SKM-1 (cell line): ENCODE measurements at regions not wholly inside any gene's neighbourhood (a gene's known extent, or its start where the extent isn't known, plus 50 kb on each side); places are given as distances from the start of the nearest gene placed in this dataset.

Experiments used
- DNase-seq: peaks from one replicate; lab custom pipeline; 2025; ENCODE audit not compliant: unreplicated experiment; lab: John Stamatoyannopoulos, UW

GRCh38 chr16:35364263-35364662 is 1904.9 kb downstream of the TP53TG3F start:
- DNase-seq, result no peak

DNA sequence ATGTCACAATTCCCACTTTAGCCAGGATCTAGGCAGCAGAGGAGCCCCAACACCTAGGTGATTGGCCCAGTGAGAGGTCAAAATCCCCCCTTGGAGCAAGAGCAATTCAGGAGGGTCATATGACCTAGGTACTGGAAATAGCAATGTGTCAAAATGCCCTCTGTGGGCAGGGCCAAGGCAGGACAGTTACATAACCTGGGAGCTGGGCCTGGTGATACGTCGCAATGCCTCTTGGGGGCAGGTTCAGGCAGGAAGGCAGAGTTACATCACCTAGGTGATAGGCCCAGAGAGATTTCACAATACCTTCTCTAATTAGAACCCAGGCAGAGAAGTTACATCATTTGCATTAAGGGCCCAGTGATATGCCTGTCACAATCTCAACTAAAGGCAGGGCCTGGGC is 1906.3 kb downstream of the TP53TG3F start:
- peak; percentile 45 for DNase-seq

GRCh38 chr16:35370617-35371016 is 1911.2 kb downstream of the TP53TG3F start:
- DNase-seq, result no peak

- no peak for DNase-seq
Measured at GRCh38 chr16:35377142-35377541, 1917.7 kb downstream of the TP53TG3F start.

GRCh38 chr16:35386619-35387018 is 1927.2 kb downstream of the TP53TG3F start:
- no peak for DNase-seq

DNA sequence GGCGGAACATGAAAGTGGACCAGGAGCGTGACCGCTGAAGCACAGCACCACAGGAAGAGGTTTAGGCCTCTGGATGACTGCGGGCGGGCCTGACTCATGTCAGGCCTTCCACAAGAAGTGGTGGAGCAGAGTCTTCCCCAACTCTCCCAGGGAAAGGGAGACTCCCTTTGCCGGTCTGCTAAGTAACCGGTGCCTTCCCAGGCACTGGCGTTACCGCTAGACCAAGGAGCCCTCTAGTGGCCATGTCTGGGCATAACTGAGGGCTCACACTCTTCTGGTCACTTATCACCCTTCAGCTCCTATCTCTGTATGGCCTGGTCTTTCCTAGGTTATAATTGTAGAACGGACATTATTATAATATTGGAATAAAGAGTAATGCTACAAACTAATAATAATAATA is 1931.9 kb downstream of the TP53TG3F start:
- no peak for DNase-seq

DNA sequence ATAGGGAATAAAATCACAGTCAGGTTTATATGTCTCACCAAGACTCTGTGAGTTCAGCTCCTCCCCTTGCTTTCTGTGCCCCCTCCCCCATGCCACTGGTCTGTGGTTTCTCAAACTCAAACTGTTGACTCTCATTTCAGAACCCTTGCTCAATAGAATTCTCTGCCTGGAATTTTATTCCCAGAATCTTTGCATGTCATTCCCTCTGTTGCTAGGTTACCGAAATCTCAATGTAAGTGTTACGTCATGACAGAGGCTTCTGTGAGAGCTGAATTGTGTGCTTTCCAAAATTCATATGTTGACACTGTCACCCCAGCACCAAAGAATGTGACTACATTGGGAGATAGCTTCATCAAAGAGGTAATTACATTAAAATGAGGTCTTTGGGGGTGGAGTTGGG is 1938.8 kb downstream of the TP53TG3F start:
- no peak for DNase-seq

GRCh38 chr16:35399133-35399532 is 1939.7 kb downstream of the TP53TG3F start:
- no peak for DNase-seq

DNA sequence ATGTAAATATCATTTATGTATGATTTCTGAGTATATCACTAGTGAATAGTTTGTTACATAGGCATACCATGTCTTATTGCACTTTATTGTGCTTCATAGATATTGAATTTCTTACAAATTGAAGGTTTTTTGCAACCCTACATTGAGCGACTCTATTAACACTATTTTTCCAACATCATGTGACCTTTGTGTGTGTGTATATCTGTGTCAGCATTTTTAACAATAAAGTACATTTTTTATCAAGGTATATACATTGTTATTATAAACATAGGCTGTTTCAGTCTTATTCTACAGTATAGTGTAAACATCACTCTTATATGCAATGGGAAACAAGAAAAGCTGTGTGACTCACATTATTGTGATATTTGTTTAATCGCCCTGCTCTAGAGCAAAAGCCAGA is 1944.9 kb downstream of the TP53TG3F start:
- no peak for DNase-seq

- no peak for DNase-seq
Measured at GRCh38 chr16:35405526-35405925, 1946.1 kb downstream of the TP53TG3F start.

GRCh38 chr16:35409503-35409902 is 1950.1 kb downstream of the TP53TG3F start:
- DNase-seq, result no peak

DNA sequence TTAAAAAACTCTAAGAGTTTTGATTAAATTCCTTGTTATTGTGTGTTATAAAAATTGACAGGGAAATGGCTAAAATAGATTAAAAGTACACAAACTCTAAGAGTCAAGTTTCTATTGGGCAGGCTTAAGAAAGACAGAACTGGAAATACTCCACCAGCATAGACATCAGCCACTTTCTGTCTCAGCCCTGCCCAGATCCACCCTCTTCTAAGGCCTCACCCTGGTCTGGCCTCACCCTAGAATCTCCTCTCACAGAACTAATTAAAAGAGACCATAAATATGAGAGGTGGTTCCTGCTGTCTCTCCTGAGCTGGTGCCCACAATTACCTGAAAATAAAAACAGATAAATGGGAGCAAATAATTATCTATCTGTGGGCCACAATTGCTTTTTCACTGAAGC is 1951.0 kb downstream of the TP53TG3F start:
- no peak for DNase-seq

DNA sequence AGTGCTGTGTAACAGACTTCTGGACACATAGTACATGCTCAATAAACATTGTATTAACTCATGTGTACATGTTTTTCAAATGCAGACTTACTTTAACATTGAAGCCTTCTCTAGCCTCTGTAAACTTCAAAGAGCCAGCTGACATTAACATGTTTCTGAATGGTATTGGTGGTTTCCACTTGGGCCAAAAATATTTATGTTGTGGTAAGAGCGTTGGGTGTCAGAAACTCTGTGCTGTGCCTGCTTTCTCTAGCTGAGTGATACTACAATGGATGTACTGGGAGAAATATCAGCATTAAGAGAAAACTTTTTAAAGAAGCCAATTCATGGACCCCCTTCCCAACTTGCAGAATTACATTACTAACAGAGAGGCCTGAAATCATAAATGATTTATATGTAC is 1951.7 kb downstream of the TP53TG3F start:
- DNase-seq, result no peak

- DNase-seq, result no peak
Measured at GRCh38 chr16:35414139-35414538, 1954.7 kb downstream of the TP53TG3F start.

DNA sequence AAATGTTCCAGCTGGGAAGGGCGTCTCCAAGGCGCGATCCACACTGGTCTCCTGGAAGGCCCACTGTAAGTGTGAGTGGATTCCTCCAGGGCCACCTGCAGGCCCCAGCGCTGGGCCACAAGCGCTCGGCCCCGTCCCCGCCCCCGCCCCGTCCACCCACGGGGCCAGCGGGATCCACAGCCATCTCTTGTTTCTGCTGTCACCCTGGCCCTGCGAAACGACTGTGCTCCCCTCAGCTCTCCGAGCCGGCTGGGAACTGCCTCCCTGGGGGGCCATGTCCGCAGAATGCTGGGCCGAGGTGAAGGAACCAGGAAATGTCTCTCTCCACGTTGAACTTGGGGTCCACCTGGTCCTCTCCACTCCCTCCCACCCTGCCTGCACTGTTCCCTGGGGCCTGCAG is 1955.2 kb downstream of the TP53TG3F start:
- no peak for DNase-seq

- no peak for DNase-seq
Measured at GRCh38 chr16:35425270-35425669, 1965.9 kb downstream of the TP53TG3F start.

GRCh38 chr16:35431829-35432663 is 1972.6 kb downstream of the TP53TG3F start:
- no peak for DNase-seq

GRCh38 chr16:35440875-35441274 is 1981.5 kb downstream of the TP53TG3F start:
- no peak for DNase-seq

DNA sequence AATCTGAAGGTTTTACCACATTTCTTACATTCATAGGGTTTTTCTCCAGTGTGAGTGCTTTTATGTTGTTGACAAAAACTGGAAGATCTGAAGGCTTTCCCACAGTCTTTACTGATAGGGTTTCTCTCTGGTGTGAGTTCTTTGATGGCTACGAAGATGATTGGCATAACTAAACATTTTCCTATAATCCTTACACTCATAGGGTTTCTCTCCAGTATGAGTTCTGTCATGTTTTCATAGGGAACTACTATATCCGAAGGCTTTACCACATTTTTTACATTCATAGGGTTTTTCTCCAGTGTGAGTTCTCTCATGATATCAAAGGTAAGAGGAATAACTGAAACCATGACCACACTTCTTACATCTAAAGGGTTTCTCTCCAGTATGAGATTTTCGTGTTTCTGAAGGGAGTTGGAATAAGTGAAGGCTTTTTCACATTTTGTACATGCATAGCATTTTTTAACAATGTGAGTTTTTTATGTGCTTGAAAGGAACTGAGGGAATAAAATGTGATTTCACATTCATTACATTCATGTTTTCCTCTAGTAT is 1987.7 kb downstream of the TP53TG3F start:
- no peak for DNase-seq

DNA sequence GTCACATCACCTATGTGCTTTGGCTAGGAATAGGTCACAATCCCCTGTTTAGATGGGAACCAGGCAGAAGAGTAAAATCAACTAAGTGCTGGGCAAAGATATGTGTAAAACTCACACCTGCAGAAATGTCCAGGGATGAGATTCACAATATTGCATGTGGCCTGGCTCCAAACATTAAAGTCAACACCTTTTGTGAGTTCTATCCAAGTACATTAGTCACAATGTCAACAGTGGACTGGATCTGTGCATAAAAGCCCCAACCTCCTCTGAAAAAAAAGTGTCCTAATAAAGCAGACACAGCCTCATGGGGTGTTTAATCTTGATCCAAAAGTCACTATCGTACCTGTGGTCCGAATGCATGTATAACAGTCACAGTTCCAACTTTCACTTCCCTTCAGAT is 1990.3 kb downstream of the TP53TG3F start:
- DNase-seq, result no peak

GRCh38 chr16:35450648-35451047 is 1991.2 kb downstream of the TP53TG3F start:
- no peak for DNase-seq

DNA sequence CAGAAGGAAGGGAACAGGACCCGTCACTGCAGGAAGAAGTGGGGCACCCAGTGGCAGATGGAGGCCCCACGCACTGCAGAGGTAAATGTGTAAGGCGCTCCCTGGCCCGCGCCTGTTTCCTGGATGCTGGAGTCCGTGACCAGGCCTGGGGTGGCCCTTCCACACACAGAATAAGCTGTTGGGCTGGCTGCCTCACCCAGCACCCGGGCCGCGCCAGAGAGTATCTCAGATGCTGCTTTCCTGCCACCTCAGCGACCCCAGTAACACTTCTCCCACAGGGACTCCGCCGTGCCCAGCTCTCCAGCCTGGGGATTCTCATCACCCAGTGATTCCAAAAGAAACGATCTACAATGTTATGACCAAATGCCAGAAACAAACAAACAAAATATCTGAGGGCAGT is 1993.1 kb downstream of the TP53TG3F start:
- DNase-seq, result no peak

DNA sequence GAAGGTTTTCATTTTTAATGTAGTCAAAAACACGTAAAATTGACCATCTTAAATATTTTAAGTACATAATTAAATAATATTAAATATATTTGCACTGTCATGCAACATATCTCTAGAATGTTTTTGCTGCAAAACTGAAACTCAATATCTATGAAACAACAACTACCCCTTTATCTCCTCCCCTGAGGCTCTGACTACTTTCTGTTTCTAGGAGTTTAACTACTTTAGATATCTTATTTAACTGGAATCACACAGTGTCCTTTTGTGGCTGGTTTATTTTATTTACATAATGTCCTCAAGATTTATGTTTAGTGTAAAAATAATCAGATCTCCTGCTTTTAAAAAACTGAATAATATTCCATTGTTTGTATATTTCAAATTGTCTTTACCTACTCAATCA is 2003.9 kb downstream of the TP53TG3F start:
- no peak for DNase-seq
